ENCODE measurements at regions not wholly inside any gene's neighbourhood (a gene's known extent, or its start where the extent isn't known, plus 50 kb on each side); places are given as distances from the start of the nearest gene placed in this dataset.

GRCh38 chr1:17970757-17971156 is 136.8 kb upstream of the IGSF21 start:
- no peak for DNase-seq (ENCODE audit: low read depth)

- no peak for DNase-seq (ENCODE audit: low read depth)
Measured at GRCh38 chr1:17973694-17974093, 133.9 kb upstream of the IGSF21 start.

- no peak for DNase-seq (ENCODE audit: low read depth)
Measured at GRCh38 chr1:17976854-17977253, 130.7 kb upstream of the IGSF21 start.

GRCh38 chr1:17978016-17978415 is 129.6 kb upstream of the IGSF21 start:
- no peak for DNase-seq (ENCODE audit: low read depth)

GRCh38 chr1:17979815-17980214 is 127.8 kb upstream of the IGSF21 start:
- DNase-seq (ENCODE audit: low read depth) = no peak

GRCh38 chr1:17982197-17982596 is 125.4 kb upstream of the IGSF21 start:
- DNase-seq (ENCODE audit: low read depth) = no peak

- no peak for DNase-seq (ENCODE audit: low read depth)
Measured at GRCh38 chr1:17984583-17984982, 123.0 kb upstream of the IGSF21 start.

- DNase-seq (ENCODE audit: low read depth) = no peak
Measured at GRCh38 chr1:17986156-17986555, 121.4 kb upstream of the IGSF21 start.

- DNase-seq (ENCODE audit: low read depth) = no peak
Measured at GRCh38 chr1:17990401-17990800, 117.2 kb upstream of the IGSF21 start.

GRCh38 chr1:17991996-17992395 is 115.6 kb upstream of the IGSF21 start:
- no peak for DNase-seq (ENCODE audit: low read depth)

- DNase-seq (ENCODE audit: low read depth) = no peak
Measured at GRCh38 chr1:17992800-17993199, 114.8 kb upstream of the IGSF21 start.

GRCh38 chr1:17994046-17994445 is 113.6 kb upstream of the IGSF21 start:
- no peak for DNase-seq (ENCODE audit: low read depth)

- DNase-seq (ENCODE audit: low read depth) = no peak
Measured at GRCh38 chr1:17995480-17995879, 112.1 kb upstream of the IGSF21 start.

GRCh38 chr1:17998889-17999288 is 108.7 kb upstream of the IGSF21 start:
- no peak for DNase-seq (ENCODE audit: low read depth)

- DNase-seq (ENCODE audit: low read depth) = no peak
Measured at GRCh38 chr1:17999884-18000283, 107.7 kb upstream of the IGSF21 start.

- no peak for DNase-seq (ENCODE audit: low read depth)
Measured at GRCh38 chr1:18001725-18002124, 105.9 kb upstream of the IGSF21 start.

- no peak for DNase-seq (ENCODE audit: low read depth)
Measured at GRCh38 chr1:18004278-18004677, 103.3 kb upstream of the IGSF21 start.

GRCh38 chr1:18005238-18005637 is 102.4 kb upstream of the IGSF21 start:
- no peak for DNase-seq (ENCODE audit: low read depth)

- DNase-seq (ENCODE audit: low read depth) = no peak
Measured at GRCh38 chr1:18007391-18008041, 100.1 kb upstream of the IGSF21 start.

- no peak for DNase-seq (ENCODE audit: low read depth)
Measured at GRCh38 chr1:18008081-18008480, 99.5 kb upstream of the IGSF21 start.

GRCh38 chr1:18009055-18009454 is 98.5 kb upstream of the IGSF21 start:
- no peak for DNase-seq (ENCODE audit: low read depth)

GRCh38 chr1:18009478-18009961 is 98.1 kb upstream of the IGSF21 start:
- no peak for DNase-seq (ENCODE audit: low read depth)

GRCh38 chr1:18010408-18010807 is 97.2 kb upstream of the IGSF21 start:
- DNase-seq (ENCODE audit: low read depth) = no peak

GRCh38 chr1:18010945-18011344 is 96.7 kb upstream of the IGSF21 start:
- no peak for DNase-seq (ENCODE audit: low read depth)
